Mesothelial cell of epicardium (in vitro differentiated cells): ENCODE measurements at regions not wholly inside any gene's neighbourhood (a gene's known extent, or its start where the extent isn't known, plus 50 kb on each side); places are given as distances from the start of the nearest gene placed in this dataset.

ENCODE experiments used
- DNase-seq, 2 experiments: peaks; one replicate each; pipeline ENCODE4 v3.0.0; 2021; ENCODE audit warnings: low spot score in 2 of 2; ENCODE audit not compliant: unreplicated experiment in 2 of 2
- H3K27ac Mint-ChIP-seq: 2 replicates; pipeline ENCODE4 v1.8.0; 2021; ENCODE audit warnings: mixed read lengths
- H3K27me3 Mint-ChIP-seq: 2 replicates; pipeline ENCODE4 v1.8.0; 2021; ENCODE audit warnings: low read depth, mixed read lengths
- H3K36me3 Mint-ChIP-seq: 2 replicates; pipeline ENCODE4 v1.8.0; 2021; ENCODE audit warnings: mixed read lengths
- H3K4me1 Mint-ChIP-seq: 2 replicates; pipeline ENCODE4 v1.8.0; 2021; ENCODE audit warnings: mixed read lengths
- H3K4me3 Mint-ChIP-seq: 2 replicates; pipeline ENCODE4 v1.8.0; 2021; ENCODE audit warnings: mild to moderate bottlenecking, moderate library complexity, mixed read lengths
- H3K9me3 Mint-ChIP-seq: 2 replicates; pipeline ENCODE4 v1.8.0; 2021; ENCODE audit warnings: mixed read lengths
- TF ChIP-seq, protein P1 (sequence below): fragments of 200-600 bp; sonication (generic); IDR thresholded peaks from one replicate; pipeline ENCODE4 v1.5.0; 2021; ENCODE audit warnings: antibody characterized with exemption; ENCODE audit not compliant: unreplicated experiment

DNA sequence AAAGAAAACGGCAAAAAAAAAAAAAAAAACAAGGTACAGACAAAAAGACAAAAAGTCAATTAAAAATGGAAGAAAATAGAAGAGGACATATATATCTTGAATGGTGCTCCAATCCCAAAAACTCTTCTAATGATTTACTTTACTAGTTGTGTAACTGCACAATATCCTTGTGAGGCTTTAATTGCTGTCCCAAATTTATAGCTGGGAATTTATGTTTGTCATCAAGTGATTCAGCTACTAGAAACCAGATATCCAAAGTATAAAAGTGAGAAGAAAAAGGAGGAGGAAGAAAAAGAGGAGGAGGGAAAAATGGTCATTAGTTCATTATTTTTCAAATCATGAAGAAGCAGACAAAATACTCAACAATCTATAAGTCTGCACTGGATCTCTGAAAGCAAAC, 150.8 kb upstream of the ARPP21 start:
- Mint-ChIP-seq H3K9me3 (no peaks in the 10 kb centered on the region), H3K27me3 (no peaks in the 10 kb centered on the region), H3K4me1 (peaks cover 24% of the 10 kb centered on the region), H3K4me3 (no peak overlapping the region), H3K27ac (no peak overlapping the region), H3K36me3 (no peaks in the 10 kb centered on the region)
- no peak for DNase-seq
- TF ChIP-seq, protein P1, sequence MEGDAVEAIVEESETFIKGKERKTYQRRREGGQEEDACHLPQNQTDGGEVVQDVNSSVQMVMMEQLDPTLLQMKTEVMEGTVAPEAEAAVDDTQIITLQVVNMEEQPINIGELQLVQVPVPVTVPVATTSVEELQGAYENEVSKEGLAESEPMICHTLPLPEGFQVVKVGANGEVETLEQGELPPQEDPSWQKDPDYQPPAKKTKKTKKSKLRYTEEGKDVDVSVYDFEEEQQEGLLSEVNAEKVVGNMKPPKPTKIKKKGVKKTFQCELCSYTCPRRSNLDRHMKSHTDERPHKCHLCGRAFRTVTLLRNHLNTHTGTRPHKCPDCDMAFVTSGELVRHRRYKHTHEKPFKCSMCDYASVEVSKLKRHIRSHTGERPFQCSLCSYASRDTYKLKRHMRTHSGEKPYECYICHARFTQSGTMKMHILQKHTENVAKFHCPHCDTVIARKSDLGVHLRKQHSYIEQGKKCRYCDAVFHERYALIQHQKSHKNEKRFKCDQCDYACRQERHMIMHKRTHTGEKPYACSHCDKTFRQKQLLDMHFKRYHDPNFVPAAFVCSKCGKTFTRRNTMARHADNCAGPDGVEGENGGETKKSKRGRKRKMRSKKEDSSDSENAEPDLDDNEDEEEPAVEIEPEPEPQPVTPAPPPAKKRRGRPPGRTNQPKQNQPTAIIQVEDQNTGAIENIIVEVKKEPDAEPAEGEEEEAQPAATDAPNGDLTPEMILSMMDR, result no peak

DNA sequence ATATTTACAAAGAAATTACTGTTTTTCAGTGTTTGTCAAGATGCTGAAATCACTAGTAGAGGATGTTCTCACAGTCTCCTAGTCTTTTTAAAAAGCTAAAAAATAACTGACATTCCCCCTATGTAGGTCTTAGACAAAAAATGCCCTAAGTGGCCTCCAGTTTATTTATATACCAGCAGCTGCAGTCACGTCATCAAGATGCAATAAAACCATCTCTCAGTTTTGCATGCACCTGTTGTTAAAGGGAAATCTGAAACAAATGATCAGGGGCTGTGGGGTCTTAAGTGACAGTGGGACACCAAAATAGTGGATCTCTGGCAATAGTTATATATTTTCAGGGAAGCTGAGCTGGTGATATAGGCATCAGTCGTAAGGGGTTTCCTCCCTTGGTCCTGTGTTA, 146.5 kb upstream of the ARPP21 start:
- H3K27ac Mint-ChIP-seq, result no peak overlapping the region
- H3K4me1 Mint-ChIP-seq, result no peaks in the 10 kb centered on the region
- H3K9me3 Mint-ChIP-seq, result peaks cover 4% of the 10 kb centered on the region
- no peak for DNase-seq
- H3K27me3 Mint-ChIP-seq, result no peaks in the 10 kb centered on the region
- no peak overlapping the region for H3K4me3 Mint-ChIP-seq
- no peaks in the 10 kb centered on the region for H3K36me3 Mint-ChIP-seq
- TF ChIP-seq, protein P1, result no peak

DNA sequence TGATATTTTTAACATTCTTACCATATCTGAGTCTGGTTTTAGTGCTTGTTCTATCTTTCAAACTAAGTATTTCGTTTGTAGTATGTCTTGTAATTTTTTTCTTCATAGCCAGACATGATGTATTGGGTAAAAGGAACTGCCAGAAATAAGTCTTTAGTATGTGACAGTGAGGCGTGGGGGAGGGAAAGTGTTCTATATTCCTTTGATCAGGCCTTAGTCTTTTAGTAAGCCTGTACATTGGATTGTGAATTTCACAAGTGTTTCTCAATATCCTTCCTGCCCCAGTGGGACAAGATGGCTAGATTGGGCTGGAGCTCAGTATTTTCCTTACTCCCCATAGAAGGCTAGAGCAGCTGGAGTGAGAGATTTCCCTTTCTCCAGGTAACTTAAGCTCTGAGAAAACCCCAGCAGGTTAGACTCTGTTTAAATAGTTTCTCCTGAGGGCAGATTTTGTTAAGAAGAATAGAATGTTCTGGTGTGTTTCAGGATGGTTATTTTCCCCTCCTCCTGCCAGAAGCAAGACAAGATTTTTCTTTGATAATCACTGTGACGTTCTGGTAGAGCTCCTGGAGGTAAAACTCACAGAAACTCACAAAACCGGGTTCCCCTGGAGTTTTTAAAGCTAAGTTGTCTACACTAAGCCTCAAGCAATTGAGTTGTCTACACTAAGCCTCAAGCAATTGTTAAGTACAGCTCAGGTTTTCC, 140.7 kb upstream of the ARPP21 start:
- peaks cover 10% of the 10 kb centered on the region for H3K9me3 Mint-ChIP-seq
- DNase-seq, result no peak
- TF ChIP-seq, protein P1, result no peak
- peaks cover 2% of the 10 kb centered on the region for H3K36me3 Mint-ChIP-seq
- peaks cover 8% of the 10 kb centered on the region for H3K4me1 Mint-ChIP-seq
- H3K27ac Mint-ChIP-seq, result no peak overlapping the region
- H3K27me3 Mint-ChIP-seq, result no peaks in the 10 kb centered on the region
- H3K4me3 Mint-ChIP-seq, result no peak overlapping the region

DNA sequence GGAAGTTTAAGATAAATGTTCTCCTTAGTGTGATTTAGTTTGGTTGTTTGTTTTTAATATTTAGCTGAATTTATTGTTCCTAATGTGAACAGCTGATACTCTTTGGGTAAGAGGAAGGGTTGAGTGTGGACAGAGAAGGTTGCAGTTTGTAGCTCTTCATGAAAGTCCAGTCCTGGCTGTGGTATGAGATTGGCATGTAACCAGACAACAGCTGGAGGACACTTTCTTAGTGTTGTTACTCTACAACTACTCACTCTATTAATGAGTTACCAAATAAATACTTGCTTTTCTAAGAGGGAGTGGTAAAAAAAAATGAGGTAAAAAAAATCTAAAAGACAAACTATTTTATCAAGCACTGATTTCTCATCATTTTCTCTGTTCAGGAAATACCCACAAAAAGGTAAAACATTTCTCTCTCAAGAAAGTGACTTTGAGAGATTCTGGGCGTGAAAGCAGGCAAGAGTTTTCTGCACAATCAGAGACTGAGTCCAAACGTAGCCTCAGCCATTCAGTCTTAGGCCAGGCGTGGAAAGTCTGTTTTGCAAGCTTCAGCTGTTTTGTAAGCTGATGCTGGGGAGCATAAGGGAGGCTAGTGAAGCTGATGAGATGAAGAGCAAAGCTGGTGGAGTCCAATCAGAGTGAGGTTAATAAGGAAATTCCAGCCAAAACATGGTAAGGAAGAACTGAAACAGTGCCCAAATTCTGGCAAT, 138.5 kb upstream of the ARPP21 start:
- TF ChIP-seq, protein P1, result no peak
- Mint-ChIP-seq H3K9me3 (peaks cover 10% of the 10 kb centered on the region), H3K36me3 (peaks cover 2% of the 10 kb centered on the region), H3K27ac (no peak overlapping the region), H3K4me1 (peaks cover 10% of the 10 kb centered on the region), H3K4me3 (no peak overlapping the region), H3K27me3 (no peaks in the 10 kb centered on the region)
- DNase-seq, result no peak

DNA sequence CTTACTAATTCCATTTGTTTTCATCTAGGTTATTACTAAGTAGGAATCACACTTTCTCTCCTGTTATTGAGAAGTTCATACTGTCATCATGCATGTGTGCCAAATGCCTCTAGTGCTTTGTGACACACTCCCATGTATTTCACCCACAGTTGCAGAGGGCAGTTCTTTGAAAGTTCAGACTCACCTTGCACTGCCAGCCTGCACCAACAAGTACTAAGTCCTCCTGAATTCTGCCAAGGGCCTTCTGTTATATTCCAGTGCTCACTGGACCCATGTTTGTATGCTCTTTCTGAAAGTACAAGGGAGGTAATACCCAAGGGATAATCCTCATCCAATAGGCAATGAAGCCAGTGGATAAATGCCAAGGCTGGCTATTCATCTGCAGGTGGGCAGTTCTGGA, 136.6 kb upstream of the ARPP21 start:
- Mint-ChIP-seq H3K36me3 (peaks cover 2% of the 10 kb centered on the region), H3K4me1 (peaks cover 10% of the 10 kb centered on the region), H3K27ac (no peak overlapping the region), H3K27me3 (no peaks in the 10 kb centered on the region), H3K9me3 (peaks cover 8% of the 10 kb centered on the region), H3K4me3 (no peak overlapping the region)
- TF ChIP-seq, protein P1, result no peak
- DNase-seq, result no peak
